ENCODE measurements at regions not wholly inside any gene's neighbourhood (a gene's known extent, or its start where the extent isn't known, plus 50 kb on each side); places are given as distances from the start of the nearest gene placed in this dataset.

DNA sequence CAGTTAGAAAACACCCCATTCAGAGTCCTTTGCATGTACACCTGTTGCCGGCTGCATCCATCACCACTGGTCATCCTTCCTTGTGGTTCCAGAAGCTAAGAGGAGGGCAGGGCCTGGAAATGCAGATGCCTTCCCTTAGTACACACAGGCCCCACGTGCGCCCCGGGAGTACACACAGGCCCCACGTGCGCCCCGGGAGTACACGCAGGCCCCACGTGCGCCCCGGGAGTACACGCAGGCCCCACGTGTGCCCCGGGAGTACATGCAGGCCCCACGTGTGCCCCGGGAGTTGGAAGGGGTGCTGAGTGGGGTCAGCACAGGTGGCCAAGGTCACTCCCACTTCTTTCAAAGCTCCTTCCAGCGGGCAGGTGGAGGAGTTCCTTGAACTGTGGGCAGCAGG, 1141.9 kb downstream of the BRD1 start:
- TF ChIP-seq, protein P1, sequence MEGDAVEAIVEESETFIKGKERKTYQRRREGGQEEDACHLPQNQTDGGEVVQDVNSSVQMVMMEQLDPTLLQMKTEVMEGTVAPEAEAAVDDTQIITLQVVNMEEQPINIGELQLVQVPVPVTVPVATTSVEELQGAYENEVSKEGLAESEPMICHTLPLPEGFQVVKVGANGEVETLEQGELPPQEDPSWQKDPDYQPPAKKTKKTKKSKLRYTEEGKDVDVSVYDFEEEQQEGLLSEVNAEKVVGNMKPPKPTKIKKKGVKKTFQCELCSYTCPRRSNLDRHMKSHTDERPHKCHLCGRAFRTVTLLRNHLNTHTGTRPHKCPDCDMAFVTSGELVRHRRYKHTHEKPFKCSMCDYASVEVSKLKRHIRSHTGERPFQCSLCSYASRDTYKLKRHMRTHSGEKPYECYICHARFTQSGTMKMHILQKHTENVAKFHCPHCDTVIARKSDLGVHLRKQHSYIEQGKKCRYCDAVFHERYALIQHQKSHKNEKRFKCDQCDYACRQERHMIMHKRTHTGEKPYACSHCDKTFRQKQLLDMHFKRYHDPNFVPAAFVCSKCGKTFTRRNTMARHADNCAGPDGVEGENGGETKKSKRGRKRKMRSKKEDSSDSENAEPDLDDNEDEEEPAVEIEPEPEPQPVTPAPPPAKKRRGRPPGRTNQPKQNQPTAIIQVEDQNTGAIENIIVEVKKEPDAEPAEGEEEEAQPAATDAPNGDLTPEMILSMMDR (IDR thresholded peaks at IDR 0.05; ENCODE audit: low read depth, low read length, missing control alignments), result no peak
- in situ Hi-C loops (cut with HindIII; ENCODE audit: low sequenced_read_pairs), result no loop called here
- H3K4me3 ChIP-seq (ENCODE audit: low read depth, low read length), result no peak overlapping the region
- no peak for DNase-seq (ENCODE audit: low read depth)

DNA sequence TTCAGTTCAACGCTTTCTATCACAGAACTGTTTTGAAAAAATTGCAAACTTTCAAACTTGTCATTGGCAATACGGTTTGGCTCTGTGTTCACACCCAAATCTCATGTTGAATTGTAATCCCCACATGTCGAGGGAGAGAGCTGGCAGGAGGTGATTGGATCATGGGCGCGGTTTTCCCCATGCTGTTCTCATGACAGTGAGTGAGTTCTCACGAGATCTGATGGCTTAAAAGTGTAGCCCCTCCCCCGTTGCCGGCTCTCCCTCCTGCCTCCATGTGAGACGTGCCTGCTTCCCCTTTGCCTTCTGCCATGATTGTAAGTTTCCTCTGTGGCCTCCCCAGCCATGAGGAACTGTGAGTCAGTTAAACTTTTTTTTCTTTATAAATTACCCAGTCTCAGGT, 1144.0 kb downstream of the BRD1 start:
- TF ChIP-seq, protein P1 (IDR thresholded peaks at IDR 0.05; ENCODE audit: low read depth, low read length, missing control alignments), result no peak
- no peak for DNase-seq (ENCODE audit: low read depth)
- no peak overlapping the region for H3K4me3 ChIP-seq (ENCODE audit: low read depth, low read length)
- in situ Hi-C loops (cut with HindIII; ENCODE audit: low sequenced_read_pairs), result no loop called here

DNA sequence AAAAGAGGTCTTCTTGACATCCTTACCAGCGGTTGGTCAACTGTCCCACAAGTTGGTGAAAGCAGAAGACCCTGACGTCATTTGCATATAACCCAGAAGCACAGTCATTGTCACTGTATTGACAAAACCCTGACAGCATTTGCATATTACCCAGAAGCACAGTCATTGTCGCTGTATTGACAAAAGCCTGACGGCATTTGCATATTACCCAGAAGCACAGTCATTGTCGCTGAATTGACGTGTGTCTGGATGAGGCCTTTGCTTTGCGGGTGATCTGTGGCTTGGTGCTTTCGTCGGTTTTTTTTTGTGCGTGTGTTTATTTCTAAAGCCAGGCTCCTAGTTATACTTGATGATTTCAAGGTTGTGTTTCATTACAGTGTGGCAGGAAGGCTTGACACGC, 1145.2 kb downstream of the BRD1 start:
- DNase-seq (ENCODE audit: low read depth), result no peak
- in situ Hi-C loops (cut with HindIII; ENCODE audit: low sequenced_read_pairs), result no loop called here
- TF ChIP-seq, protein P1 (IDR thresholded peaks at IDR 0.05; ENCODE audit: low read depth, low read length, missing control alignments), result no peak
- no peak overlapping the region for H3K4me3 ChIP-seq (ENCODE audit: low read depth, low read length)

DNA sequence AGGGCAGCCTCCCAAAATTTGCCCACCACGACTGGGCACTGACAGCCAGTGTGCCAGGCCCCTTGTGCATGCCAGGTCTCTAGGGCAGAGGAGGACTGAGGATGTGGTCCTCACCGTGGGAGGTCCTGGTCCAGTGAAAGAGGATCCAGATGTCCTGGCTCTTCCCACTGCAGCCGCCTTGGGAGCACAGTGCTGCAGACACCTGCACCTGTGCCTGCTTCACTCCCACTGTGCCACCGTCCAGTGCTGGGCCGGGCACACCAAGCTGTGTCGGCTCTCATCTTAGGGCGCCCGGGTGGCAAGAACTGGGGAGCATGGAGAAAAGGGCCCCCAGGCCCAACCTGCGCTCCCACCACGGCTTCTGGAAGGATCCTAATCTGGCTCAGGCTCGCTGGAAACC, 1147.1 kb downstream of the BRD1 start:
- TF ChIP-seq, protein P1 (IDR thresholded peaks at IDR 0.05; ENCODE audit: low read depth, low read length, missing control alignments), result no peak
- in situ Hi-C loops (cut with HindIII; ENCODE audit: low sequenced_read_pairs), result no loop called here
- no peak overlapping the region for H3K4me3 ChIP-seq (ENCODE audit: low read depth, low read length)
- no peak for DNase-seq (ENCODE audit: low read depth)

DNA sequence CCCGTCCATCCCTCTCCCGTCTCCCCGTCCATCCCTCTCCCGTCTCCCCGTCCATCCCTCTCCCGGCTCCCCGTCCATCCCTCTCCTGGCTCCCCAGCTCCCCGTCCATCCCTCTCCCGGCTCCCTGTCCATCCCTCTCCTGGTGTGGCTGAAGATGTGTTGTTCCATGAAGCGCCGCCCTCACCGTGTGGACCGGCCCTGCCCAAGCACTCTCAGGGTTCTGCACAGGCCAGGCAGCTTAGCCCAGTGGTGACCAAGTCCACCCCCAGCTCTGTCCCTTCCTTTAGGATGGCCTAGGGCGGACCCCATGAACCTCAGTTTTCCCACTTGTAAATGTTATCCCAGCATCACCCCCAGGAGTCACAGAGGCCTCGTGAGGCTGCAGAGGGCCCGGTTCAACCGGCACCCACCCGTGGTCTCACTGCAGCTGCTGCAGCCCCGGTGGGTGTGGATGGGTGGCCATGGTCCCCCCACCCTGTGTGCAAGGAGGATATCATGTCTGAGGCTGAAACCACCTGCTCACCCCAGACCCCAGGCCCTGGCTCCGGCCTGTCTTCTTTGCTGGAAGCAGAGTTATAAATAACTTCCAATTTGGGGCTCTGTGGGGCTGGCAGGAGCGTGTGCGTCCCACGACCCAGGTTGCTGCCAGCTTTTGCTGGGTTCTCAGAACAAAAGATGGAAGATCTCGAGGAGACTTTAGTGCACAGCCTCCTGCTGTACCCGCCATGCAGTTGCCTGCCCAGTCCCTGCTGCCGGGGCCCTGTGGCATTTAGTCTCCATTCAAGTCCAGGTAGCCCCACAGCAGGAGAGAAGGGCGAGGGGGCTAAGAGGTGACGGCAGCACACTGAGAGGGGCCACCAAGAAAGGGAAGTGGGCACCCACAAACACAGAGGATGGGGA, 1147.8 kb downstream of the BRD1 start:
- DNase-seq (ENCODE audit: low read depth), result no peak
- in situ Hi-C loops (cut with HindIII; ENCODE audit: low sequenced_read_pairs), result no loop called here
- TF ChIP-seq, protein P1 (IDR thresholded peaks at IDR 0.05; ENCODE audit: low read depth, low read length, missing control alignments), result no peak
- no peak overlapping the region for H3K4me3 ChIP-seq (ENCODE audit: low read depth, low read length)

DNA sequence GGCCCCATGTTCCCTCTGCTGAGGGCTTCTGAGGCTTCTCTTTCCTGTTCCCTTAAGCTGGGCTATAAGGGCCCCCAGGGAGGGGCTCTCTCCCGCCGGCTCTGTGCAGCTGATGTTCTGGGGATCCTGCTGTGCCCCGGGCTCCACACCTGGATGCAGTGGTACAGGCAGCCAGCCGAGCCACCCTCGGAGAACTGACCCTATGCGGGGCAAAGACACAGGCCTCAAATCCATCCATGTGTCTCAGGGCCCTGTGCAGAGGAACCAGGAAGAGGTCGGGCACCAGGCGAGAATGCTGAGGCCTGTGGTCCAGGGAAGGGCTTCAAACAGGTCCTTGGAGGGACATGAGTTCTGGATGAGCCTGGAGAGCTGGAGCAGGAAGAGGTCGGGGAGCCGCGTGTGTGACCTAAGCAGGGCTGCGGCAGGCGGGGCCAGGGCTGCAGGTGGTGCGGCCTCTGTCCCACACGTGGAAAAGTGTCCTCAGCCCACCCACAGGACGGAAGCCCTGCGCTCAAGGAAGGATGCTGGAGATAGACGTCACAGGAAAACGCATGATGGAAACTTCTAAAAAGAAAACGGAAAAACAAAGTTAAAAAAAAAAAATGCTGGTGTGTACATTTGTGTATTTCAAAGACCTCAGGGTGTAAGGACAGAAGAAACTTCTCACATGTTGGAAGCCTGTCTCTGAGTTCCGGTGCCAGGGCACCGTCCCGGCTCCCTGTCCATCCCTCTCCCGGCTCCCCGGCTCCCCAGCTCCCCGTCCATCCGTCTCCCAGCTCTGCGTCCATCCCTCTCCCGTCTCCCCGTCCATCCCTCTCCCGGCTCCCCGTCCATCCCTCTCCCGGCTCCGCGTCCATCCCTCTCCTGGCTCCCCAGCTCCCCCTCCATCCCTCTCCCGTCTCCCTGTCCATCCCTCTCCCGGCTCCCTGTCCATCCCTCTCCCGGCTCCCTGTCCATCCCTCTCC, 1149.2 kb downstream of the BRD1 start:
- TF ChIP-seq, protein P1 (IDR thresholded peaks at IDR 0.05; ENCODE audit: low read depth, low read length, missing control alignments), result no peak
- in situ Hi-C loops (cut with HindIII; ENCODE audit: low sequenced_read_pairs), result no loop called here
- no peak for DNase-seq (ENCODE audit: low read depth)
- no peak overlapping the region for H3K4me3 ChIP-seq (ENCODE audit: low read depth, low read length)
